A549 (cell line): ENCODE measurements at regions not wholly inside any gene's neighbourhood (a gene's known extent, or its start where the extent isn't known, plus 50 kb on each side); places are given as distances from the start of the nearest gene placed in this dataset.

Source experiments
- BHLHE40 ChIP-seq: IDR thresholded peaks from 2 replicates; pipeline ENCODE4 v1.6.1; 2012; ENCODE audit warnings: low read depth, low read length, inconsistent platforms
- EP300 ChIP-seq, 2 experiments: fragments of >200 bp; sonication (Bioruptor Twin); formaldehyde crosslinking; IDR thresholded peaks; 2 replicates in 1 of 2; 3 replicates in 1 of 2; pipeline ENCODE4 v1.6.1; 2016 to 2017
- POLR2A ChIP-seq: IDR thresholded peaks from 2 replicates; pipeline ENCODE4 v1.6.1; 2012; ENCODE audit warnings: mild to moderate bottlenecking, low read length
- TF ChIP-seq, protein P1 (sequence below): IDR thresholded peaks from 2 replicates; pipeline ENCODE4 v1.6.1; 2012
- TF ChIP-seq, protein P2 (sequence below): fragments of >200 bp; sonication (Bioruptor Twin); formaldehyde crosslinking; IDR thresholded peaks from 3 replicates; pipeline ENCODE4 v1.5.1; 2016

DNA sequence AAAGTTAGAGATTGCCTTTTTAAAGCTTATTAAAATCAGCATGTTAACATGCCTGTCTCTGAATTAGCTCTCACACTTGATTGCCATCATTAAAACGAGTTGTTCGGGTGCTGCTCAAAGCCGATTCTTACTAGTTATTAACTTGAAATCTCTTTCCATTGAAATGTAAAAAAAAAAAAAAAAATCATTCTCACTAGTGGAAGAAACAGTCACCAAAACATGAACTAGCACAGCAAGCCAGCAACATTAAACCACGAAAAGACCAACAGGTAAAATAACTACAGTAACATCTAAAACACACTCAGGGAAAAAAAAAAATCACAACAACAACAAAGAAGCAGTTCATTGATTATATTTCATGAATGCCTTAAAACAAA is 264.5 kb downstream of the MEIS1 start:
- TF ChIP-seq EP300 (IDR thresholded peaks at IDR 0.05) (no peak), POLR2A (no peak), BHLHE40 (no peak)
- TF ChIP-seq, protein P1, sequence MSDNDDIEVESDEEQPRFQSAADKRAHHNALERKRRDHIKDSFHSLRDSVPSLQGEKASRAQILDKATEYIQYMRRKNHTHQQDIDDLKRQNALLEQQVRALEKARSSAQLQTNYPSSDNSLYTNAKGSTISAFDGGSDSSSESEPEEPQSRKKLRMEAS, result no peak
- TF ChIP-seq, protein P2, sequence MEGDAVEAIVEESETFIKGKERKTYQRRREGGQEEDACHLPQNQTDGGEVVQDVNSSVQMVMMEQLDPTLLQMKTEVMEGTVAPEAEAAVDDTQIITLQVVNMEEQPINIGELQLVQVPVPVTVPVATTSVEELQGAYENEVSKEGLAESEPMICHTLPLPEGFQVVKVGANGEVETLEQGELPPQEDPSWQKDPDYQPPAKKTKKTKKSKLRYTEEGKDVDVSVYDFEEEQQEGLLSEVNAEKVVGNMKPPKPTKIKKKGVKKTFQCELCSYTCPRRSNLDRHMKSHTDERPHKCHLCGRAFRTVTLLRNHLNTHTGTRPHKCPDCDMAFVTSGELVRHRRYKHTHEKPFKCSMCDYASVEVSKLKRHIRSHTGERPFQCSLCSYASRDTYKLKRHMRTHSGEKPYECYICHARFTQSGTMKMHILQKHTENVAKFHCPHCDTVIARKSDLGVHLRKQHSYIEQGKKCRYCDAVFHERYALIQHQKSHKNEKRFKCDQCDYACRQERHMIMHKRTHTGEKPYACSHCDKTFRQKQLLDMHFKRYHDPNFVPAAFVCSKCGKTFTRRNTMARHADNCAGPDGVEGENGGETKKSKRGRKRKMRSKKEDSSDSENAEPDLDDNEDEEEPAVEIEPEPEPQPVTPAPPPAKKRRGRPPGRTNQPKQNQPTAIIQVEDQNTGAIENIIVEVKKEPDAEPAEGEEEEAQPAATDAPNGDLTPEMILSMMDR, result no peak
